ENCODE measurements at regions not wholly inside any gene's neighbourhood (a gene's known extent, or its start where the extent isn't known, plus 50 kb on each side); places are given as distances from the start of the nearest gene placed in this dataset.

GRCh38 chr14:105914738-105915385, 388.5 kb downstream of the TMEM121 start:
- ChIA-PET CTCF (ENCODE audit: partially characterized antibody) (no interaction called here), POLR2A (ENCODE audit: partially characterized antibody) (no interaction called here)
- Histone ChIP-seq H4K91ac (replicated peaks; ENCODE audit: insufficient read length, low read length) (no peak overlapping the region), H3K4me2 (ENCODE audit: insufficient read depth in 1 of 2, low read depth in 2 of 2, low read length in 2 of 2) (no peak overlapping the region), H3K27me3 (replicated peaks in 1 of 4; ENCODE audit: control insufficient read depth in 3 of 4, extremely low read depth in 1 of 4, insufficient read depth in 3 of 4, low read length in 3 of 4) (no peaks in the 10 kb centered on the region), H3K79me2 (ENCODE audit: control insufficient read depth in 1 of 2, insufficient read depth in 2 of 2, low read length in 2 of 2) (no peaks in the 10 kb centered on the region), H2BK5ac (ENCODE audit: low read depth, low read length) (no peak overlapping the region), H3K4me3 (ENCODE audit: extremely low read depth in 1 of 4, insufficient read depth in 2 of 4, low read depth in 3 of 4, low read length in 4 of 4) (no peak overlapping the region), H3K56ac (replicated peaks; ENCODE audit: insufficient read length, low read depth, low read length) (no peak overlapping the region), H3K23ac (ENCODE audit: insufficient read length) (no peak overlapping the region), H2BK20ac (ENCODE audit: low read length) (no peak overlapping the region), H3K18ac (ENCODE audit: extremely low read depth, low read length) (no peak overlapping the region), H2BK12ac (ENCODE audit: low read depth, low read length) (no peak overlapping the region), H2BK120ac (replicated peaks; ENCODE audit: low read depth, low read length) (no peak overlapping the region), H3K9me3 (ENCODE audit: insufficient read depth in 2 of 2, low read depth in 1 of 2, low read length in 1 of 2) (peaks cover 47 to 97% of the 10 kb centered on the region in 2 experiments; a peak in 3 of 4 replicates), H3K14ac (ENCODE audit: insufficient read length) (no peak overlapping the region), H3K9ac (replicated peaks in 1 of 4; ENCODE audit: extremely low read depth in 1 of 4, low read depth in 3 of 4, low read length in 3 of 4) (no peak overlapping the region), H3K36me3 (ENCODE audit: control insufficient read depth in 2 of 4, insufficient read depth in 4 of 4, low read length in 3 of 4) (no peaks in the 10 kb centered on the region), H4K5ac (ENCODE audit: insufficient read length, low read depth, low read length) (no peak overlapping the region), H3K4ac (replicated peaks; ENCODE audit: insufficient read length, low read depth, low read length) (no peak overlapping the region), H3K79me1 (ENCODE audit: low read depth, low read length) (no peaks in the 10 kb centered on the region), H2AFZ (ENCODE audit: low read length) (no peak overlapping the region), H3K27ac (ENCODE audit: low read depth, low read length) (no peak overlapping the region), H2BK15ac (ENCODE audit: low read length) (no peak overlapping the region), H2AK5ac (ENCODE audit: low read depth, low read length) (no peak overlapping the region), H4K8ac (ENCODE audit: extremely low read depth, insufficient read depth, low read length) (no peak overlapping the region), H3K4me1 (replicated peaks in 1 of 4; ENCODE audit: control insufficient read depth in 3 of 4, insufficient read depth in 4 of 4, low read length in 3 of 4) (no peaks in the 10 kb centered on the region), H4K20me1 (replicated peaks in 1 of 2; ENCODE audit: control insufficient read depth in 1 of 2, insufficient read depth in 2 of 2, low read length in 2 of 2) (no peaks in the 10 kb centered on the region), H3K23me2 (ENCODE audit: low read depth, low read length) (no peaks in the 10 kb centered on the region)
- FAIRE-seq (no peak), DNase-seq (ENCODE audit: low read depth in 1 of 2, low spot score in 2 of 2) (no peak)
- 88% methylated on average over 8 of the region's 8 CpGs; no CpG with 5 or more reads in 1 of the 2 experiments for WGBS, 2 experiments (ENCODE audit: extremely low coverage in 1 of 2, insufficient coverage in 1 of 2, insufficient read length in 1 of 2, insufficient replicate concordance in 2 of 2, low coverage in 1 of 2, low lambda C conversion rate in 2 of 2, missing lambda C conversion rate in 1 of 2)
- TF ChIP-seq YY1 (IDR thresholded peaks at IDR 0.05; ENCODE audit: low read depth, low read length) = no peak
- no peak for TF ChIP-seq ATF3 (IDR thresholded peaks at IDR 0.05; ENCODE audit: insufficient read depth, low read depth, low read length)
- TF ChIP-seq POLR2A (IDR thresholded peaks at IDR 0.05; ENCODE audit: control extremely low read depth in 1 of 2, low read depth in 2 of 2, low read length in 2 of 2) = no peak
- TF ChIP-seq RBBP5 (IDR thresholded peaks at IDR 0.05; ENCODE audit: borderline replicate concordance, low read depth, low read length) = no peak
- TF ChIP-seq JUN (IDR thresholded peaks at IDR 0.05; ENCODE audit: low read depth, low read length) = no peak
- TF ChIP-seq EGR1 (IDR thresholded peaks at IDR 0.05; ENCODE audit: borderline replicate concordance, low read depth, low read length) = no peak
- no peak for TF ChIP-seq POLR2AphosphoS5 (IDR thresholded peaks at IDR 0.05; ENCODE audit: low read depth, low read length)
- no peak for TF ChIP-seq SP2 (IDR thresholded peaks at IDR 0.05; ENCODE audit: low read length)
- no peak for TF ChIP-seq CREB1 (IDR thresholded peaks at IDR 0.05)
- TF ChIP-seq ZNF274 (IDR thresholded peaks at IDR 0.05; ENCODE audit: borderline replicate concordance, extremely low read depth, low read length) = no peak
- TF ChIP-seq ASH2L (IDR thresholded peaks at IDR 0.05; ENCODE audit: low read length) = no peak
- no peak for TF ChIP-seq HDAC6 (IDR thresholded peaks at IDR 0.05; ENCODE audit: low read depth, low read length)
- TF ChIP-seq BRCA1 (IDR thresholded peaks at IDR 0.05; ENCODE audit: low read depth, low read length) = no peak
- no peak for TF ChIP-seq TBP (IDR thresholded peaks at IDR 0.05; ENCODE audit: low read depth, low read length)
- TF ChIP-seq RAD21 (IDR thresholded peaks at IDR 0.05 in 1 of 2, conservative IDR thresholded peaks at IDR 0.05 in 1 of 2; ENCODE audit: low read depth in 2 of 2, low read length in 2 of 2) = no peak
- TF ChIP-seq SIX5 (IDR thresholded peaks at IDR 0.05; ENCODE audit: low read depth, low read length) = no peak

All from H1 (cell line).